ENCODE measurements at regions not wholly inside any gene's neighbourhood (a gene's known extent, or its start where the extent isn't known, plus 50 kb on each side); places are given as distances from the start of the nearest gene placed in this dataset.
"Not testable (repeated sequence)": the region's sequence is repeated elsewhere in the genome, so short reads cannot be mapped to it uniquely, and the experiment has no call there.

- TF ChIP-seq CTCF (conservative IDR thresholded peaks at IDR 0.05 in 1 of 2, IDR thresholded peaks at IDR 0.05 in 1 of 2; ENCODE audit: low read depth in 1 of 2, low read length in 2 of 2) = no peak
- TF ChIP-seq EZH2 (IDR thresholded peaks at IDR 0.05; ENCODE audit: low read length, missing control alignments) = no peak
- no peak overlapping the region for H3K4me3 ChIP-seq (replicated peaks in 1 of 4; ENCODE audit: control extremely low read depth in 1 of 4, insufficient read depth in 1 of 4, low read depth in 3 of 4, low read length in 4 of 4)
- no peaks in the 10 kb centered on the region for H3K9me3 ChIP-seq (ENCODE audit: control insufficient read depth, insufficient read depth, low read depth, low read length)
- H3K4me2 ChIP-seq (ENCODE audit: extremely low read depth, insufficient read depth, low read length) = no peak overlapping the region
- no peak overlapping the region for H3K27ac ChIP-seq (ENCODE audit: insufficient read depth, low read length)
- no peak overlapping the region for H2AFZ ChIP-seq (ENCODE audit: low read length)
- no peaks in the 10 kb centered on the region for H3K36me3 ChIP-seq (ENCODE audit: control insufficient read depth, insufficient read depth, low read length)
- H3K79me2 ChIP-seq (ENCODE audit: control insufficient read depth, insufficient read depth, low read length) = no peaks in the 10 kb centered on the region
- H3K4me1 ChIP-seq (ENCODE audit: control insufficient read depth, extremely low read depth, insufficient read depth, low read length) = no peaks in the 10 kb centered on the region
- H3K9ac ChIP-seq (ENCODE audit: insufficient read depth, low read length) = no peak overlapping the region
- H4K20me1 ChIP-seq (ENCODE audit: control insufficient read depth, extremely low read depth, insufficient read depth, low read length) = no peaks in the 10 kb centered on the region
- no peaks in the 10 kb centered on the region for H3K27me3 ChIP-seq (ENCODE audit: control insufficient read depth, insufficient read depth, low read length)
- DNase-seq (ENCODE audit: low read depth in 2 of 2) = no peak
Measured at GRCh38 chr17:54680410-54680809, 220.2 kb upstream of the TOM1L1 start.

- Histone ChIP-seq H2AFZ (ENCODE audit: low read length) (no peak overlapping the region), H3K4me1 (ENCODE audit: control insufficient read depth, extremely low read depth, insufficient read depth, low read length) (no peaks in the 10 kb centered on the region), H3K9me3 (ENCODE audit: control insufficient read depth, insufficient read depth, low read depth, low read length) (no peaks in the 10 kb centered on the region), H3K9ac (ENCODE audit: insufficient read depth, low read length) (no peak overlapping the region), H3K4me2 (ENCODE audit: extremely low read depth, insufficient read depth, low read length) (no peak overlapping the region), H3K27ac (ENCODE audit: insufficient read depth, low read length) (no peak overlapping the region), H3K4me3 (replicated peaks in 1 of 4; ENCODE audit: control extremely low read depth in 1 of 4, insufficient read depth in 1 of 4, low read depth in 3 of 4, low read length in 4 of 4) (no peak overlapping the region), H4K20me1 (ENCODE audit: control insufficient read depth, extremely low read depth, insufficient read depth, low read length) (no peaks in the 10 kb centered on the region), H3K27me3 (ENCODE audit: control insufficient read depth, insufficient read depth, low read length) (no peaks in the 10 kb centered on the region), H3K79me2 (ENCODE audit: control insufficient read depth, insufficient read depth, low read length) (no peaks in the 10 kb centered on the region), H3K36me3 (ENCODE audit: control insufficient read depth, insufficient read depth, low read length) (no peaks in the 10 kb centered on the region)
- no peak for DNase-seq (ENCODE audit: low read depth in 2 of 2)
- no peak for TF ChIP-seq EZH2 (IDR thresholded peaks at IDR 0.05; ENCODE audit: low read length, missing control alignments)
- TF ChIP-seq CTCF (conservative IDR thresholded peaks at IDR 0.05 in 1 of 2, IDR thresholded peaks at IDR 0.05 in 1 of 2; ENCODE audit: low read depth in 1 of 2, low read length in 2 of 2) = no peak
Measured at GRCh38 chr17:54694287-54694887, 206.3 kb upstream of the TOM1L1 start.

- not testable (repeated sequence) for H3K79me2 ChIP-seq (ENCODE audit: control insufficient read depth, insufficient read depth, low read length); H4K20me1 ChIP-seq (ENCODE audit: control insufficient read depth, extremely low read depth, insufficient read depth, low read length); H3K4me3 ChIP-seq (replicated peaks in 1 of 4; ENCODE audit: control extremely low read depth in 1 of 4, insufficient read depth in 1 of 4, low read depth in 3 of 4, low read length in 4 of 4); H3K36me3 ChIP-seq (ENCODE audit: control insufficient read depth, insufficient read depth, low read length); H3K4me1 ChIP-seq (ENCODE audit: control insufficient read depth, extremely low read depth, insufficient read depth, low read length); H3K27ac ChIP-seq (ENCODE audit: insufficient read depth, low read length); H3K9me3 ChIP-seq (ENCODE audit: control insufficient read depth, insufficient read depth, low read depth, low read length); H3K4me2 ChIP-seq (ENCODE audit: extremely low read depth, insufficient read depth, low read length); H3K9ac ChIP-seq (ENCODE audit: insufficient read depth, low read length); DNase-seq (ENCODE audit: low read depth in 2 of 2); H2AFZ ChIP-seq (ENCODE audit: low read length); H3K27me3 ChIP-seq (ENCODE audit: control insufficient read depth, insufficient read depth, low read length)
Measured at GRCh38 chr17:54712798-54713197, 187.9 kb upstream of the TOM1L1 start.
